BJ (cell line): ENCODE measurements at regions not wholly inside any gene's neighbourhood (a gene's known extent, or its start where the extent isn't known, plus 50 kb on each side); places are given as distances from the start of the nearest gene placed in this dataset.

ENCODE experiments used
- CTCF ChIA-PET: fragments of 350-600 bp; formaldehyde crosslinking; extraction: SDS; loops from one replicate; lab custom pipeline; 2021; ENCODE audit warnings: antibody characterized with exemption, inconsistent platforms; lab: Yijun Ruan, JAX
- POLR2A ChIA-PET: fragments of 300-600 bp; sonication (Branson Sonifier 250); formaldehyde crosslinking; extraction: SDS; loops from one replicate; lab custom pipeline; 2021; ENCODE audit warnings: antibody characterized with exemption; lab: Charles Lee
- DNase-seq: peaks from one replicate; pipeline ENCODE4 v3.0.0-alpha.2; 2011; ENCODE audit warnings: low read depth
- H3K27me3 ChIP-seq: 2 replicates; pipeline ENCODE4 v1.6.0; 2011; ENCODE audit warnings: low read length; ENCODE audit not compliant: control insufficient read depth, insufficient read depth
- H3K36me3 ChIP-seq: 2 replicates; pipeline ENCODE4 v1.5.1; 2011; ENCODE audit warnings: low read length; ENCODE audit not compliant: control insufficient read depth, insufficient read depth
- H3K4me3 ChIP-seq: 2 replicates; pipeline ENCODE4 v1.5.1; 2011; ENCODE audit warnings: low read depth, mild to moderate bottlenecking, control low read depth, low read length
- CTCF ChIP-seq: IDR thresholded peaks from 2 replicates; pipeline ENCODE4 v1.5.1; 2011; ENCODE audit warnings: low read depth, mild to moderate bottlenecking, control low read depth, inconsistent platforms, low read length, moderate library complexity; ENCODE audit not compliant: insufficient read depth

DNA sequence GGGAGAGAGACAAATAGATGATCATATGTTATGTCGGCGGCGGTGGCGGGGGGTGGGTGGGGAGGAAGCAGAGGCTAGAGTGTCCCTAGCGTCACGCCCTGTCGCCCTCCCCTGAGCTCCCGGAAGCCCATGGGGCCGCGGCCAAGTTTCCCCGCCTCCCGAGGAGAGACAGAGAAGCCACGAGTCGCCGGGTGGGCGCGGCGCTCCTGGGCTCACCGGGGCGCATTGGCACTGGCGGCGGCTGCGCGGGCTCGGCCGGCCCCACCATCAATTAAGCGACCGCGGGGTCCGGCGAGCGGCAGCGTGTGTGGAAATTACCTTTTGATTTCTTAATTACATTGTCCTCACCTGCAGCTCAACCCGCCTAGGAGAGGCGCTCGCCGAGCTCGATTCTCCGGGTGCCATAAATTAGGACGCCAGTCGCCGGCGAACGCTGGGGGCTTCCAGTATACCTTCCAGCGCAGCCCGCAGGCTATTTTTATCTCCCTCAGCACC is 119.9 kb upstream of the LHX5 start:
- TF ChIP-seq CTCF, result no peak
- Histone ChIP-seq H3K36me3 (no peaks in the 10 kb centered on the region), H3K27me3 (no peaks in the 10 kb centered on the region), H3K4me3 (no peak overlapping the region)
- POLR2A ChIA-PET, result no interaction called here
- CTCF ChIA-PET, result no interaction called here
- no peak for DNase-seq

- ChIA-PET POLR2A (no interaction called here), CTCF (no interaction called here)
- Histone ChIP-seq H3K4me3 (no peak overlapping the region), H3K27me3 (no peaks in the 10 kb centered on the region), H3K36me3 (no peaks in the 10 kb centered on the region)
- no peak for DNase-seq
- TF ChIP-seq CTCF, result no peak
Measured at GRCh38 chr12:113589437-113589836, 117.8 kb upstream of the LHX5 start.

GRCh38 chr12:113587720-113588119 is 116.0 kb upstream of the LHX5 start:
- DNase-seq, result no peak
- Histone ChIP-seq H3K27me3 (no peaks in the 10 kb centered on the region), H3K4me3 (no peak overlapping the region), H3K36me3 (no peaks in the 10 kb centered on the region)
- CTCF ChIA-PET, result no interaction called here
- no peak for TF ChIP-seq CTCF
- POLR2A ChIA-PET, result no interaction called here

DNA sequence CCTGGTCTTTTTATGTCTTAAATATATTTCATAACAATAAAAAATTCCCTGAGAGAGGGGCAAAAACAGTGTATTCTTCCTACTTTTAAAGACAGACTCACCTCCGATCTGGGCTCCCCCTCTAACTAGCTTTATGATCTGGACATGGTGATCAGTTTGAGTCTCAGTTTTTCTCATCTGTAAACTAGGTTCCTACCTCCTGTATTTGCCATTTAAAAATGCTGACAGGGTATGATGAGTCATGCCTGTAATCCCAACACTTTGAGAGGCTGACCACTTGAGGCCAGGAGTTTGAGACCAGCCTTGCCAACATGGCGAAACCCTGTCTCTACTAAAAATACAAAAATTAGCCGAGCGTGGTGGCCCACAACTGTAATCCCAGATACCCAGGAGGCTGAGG is 114.8 kb upstream of the LHX5 start:
- no peak for DNase-seq
- CTCF ChIA-PET, result no interaction called here
- Histone ChIP-seq H3K27me3 (no peaks in the 10 kb centered on the region), H3K36me3 (no peaks in the 10 kb centered on the region), H3K4me3 (no peak overlapping the region)
- POLR2A ChIA-PET, result no interaction called here
- TF ChIP-seq CTCF, result no peak

DNA sequence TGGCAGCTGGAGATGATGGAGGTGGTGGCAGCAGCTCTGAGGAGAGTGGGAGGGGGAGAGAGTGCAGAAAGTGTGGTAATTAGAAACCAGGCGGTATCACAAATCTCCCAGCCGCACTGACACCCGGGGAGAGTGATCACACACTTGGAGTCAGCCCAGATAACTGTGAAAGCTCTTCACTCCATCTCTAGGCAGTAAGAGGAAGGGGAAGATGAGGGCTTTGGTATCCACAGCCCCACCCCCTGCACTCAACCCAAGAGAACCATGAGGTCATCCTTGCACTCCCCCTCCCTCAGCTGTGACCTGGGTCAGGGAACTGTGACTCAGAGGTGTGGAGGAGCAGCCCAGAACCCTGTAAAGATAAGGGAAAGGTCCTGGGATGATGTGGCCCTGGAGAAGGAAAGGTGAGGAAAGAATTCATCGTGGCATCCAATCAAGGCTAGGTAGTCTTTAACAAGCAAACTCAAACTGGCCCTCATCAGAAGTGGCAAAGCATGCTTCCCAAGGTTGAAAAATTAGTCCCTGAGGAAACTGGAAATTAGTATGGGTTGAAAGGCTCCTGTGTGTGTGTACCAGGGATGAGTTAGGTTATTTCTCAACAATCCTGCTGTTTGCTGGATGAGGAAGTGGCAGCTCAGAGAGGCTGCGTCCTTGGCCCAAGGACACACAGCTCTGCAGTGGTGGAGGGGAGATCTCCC is 111.0 kb upstream of the LHX5 start:
- no peak for TF ChIP-seq CTCF
- ChIA-PET CTCF (no interaction called here), POLR2A (no interaction called here)
- Histone ChIP-seq H3K36me3 (no peaks in the 10 kb centered on the region), H3K27me3 (no peaks in the 10 kb centered on the region), H3K4me3 (no peak overlapping the region)
- no peak for DNase-seq
